ENCODE measurements at regions not wholly inside any gene's neighbourhood (a gene's known extent, or its start where the extent isn't known, plus 50 kb on each side); places are given as distances from the start of the nearest gene placed in this dataset.

DNA sequence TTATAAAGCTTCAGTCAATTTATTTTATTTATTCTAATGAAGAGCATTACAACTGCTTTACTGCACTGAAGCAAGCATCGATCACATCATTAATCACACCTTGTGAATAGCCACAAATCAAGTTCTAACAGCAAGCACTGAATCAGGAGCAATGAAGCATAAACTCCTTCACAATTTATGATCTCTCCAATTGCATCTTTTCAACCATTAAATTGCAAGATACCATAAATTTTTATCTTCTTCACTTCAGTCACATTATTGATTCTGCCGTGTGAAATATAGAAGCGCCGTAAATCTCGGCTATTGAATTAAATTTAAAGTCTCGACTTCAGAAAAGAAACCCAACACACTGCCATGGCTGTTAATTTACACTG lies 298.7 kb downstream of the CDCA7 start:
- 94 to 97% methylated on average over 6 of the region's 6 CpGs for WGBS, 2 donors

DNA sequence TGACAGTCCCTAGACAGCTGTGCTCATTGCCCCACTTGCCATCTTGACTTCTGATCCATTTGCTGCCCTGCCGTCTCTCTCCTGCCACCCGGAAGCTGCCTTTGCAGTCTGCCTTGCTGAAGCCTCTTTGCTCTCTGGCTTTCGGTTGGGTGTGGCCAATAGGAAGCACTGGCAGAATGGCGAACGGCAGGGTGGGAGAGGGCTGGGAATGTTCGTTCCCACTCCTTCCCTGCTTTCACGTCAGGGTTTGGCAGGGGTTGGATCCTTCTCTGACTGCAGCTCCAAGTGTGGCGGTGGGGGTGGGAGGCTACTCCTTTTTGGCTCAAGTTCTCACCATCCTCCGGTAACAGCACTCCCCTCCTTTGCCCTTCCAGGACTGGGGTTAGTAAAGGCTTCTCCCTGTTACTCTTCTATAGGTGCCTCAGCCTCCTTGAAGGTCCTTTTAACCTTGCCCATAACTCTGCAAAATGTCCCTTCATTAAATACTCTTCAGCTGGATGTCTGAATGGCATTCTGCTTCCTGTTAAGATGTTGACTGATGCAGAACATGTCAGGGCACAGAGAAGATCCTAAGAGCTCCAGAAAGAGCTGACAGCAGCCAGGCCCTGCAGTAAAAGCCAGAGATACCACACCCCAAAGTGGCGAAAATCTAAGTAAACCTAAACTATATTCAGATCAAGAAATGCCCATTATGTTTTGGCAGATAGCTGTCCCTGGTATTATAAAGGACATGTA lies 299.7 kb downstream of the CDCA7 start:
- DNase-seq (no peak), ATAC-seq (ENCODE audit: insufficient read depth, low FRiP score) (no peak)
- no peaks in the 10 kb centered on the region for H3K36me3 ChIP-seq (ENCODE audit: control insufficient read depth in 4 of 4, insufficient read depth in 4 of 4, low read length in 4 of 4)
- H3K27ac ChIP-seq (ENCODE audit: low read depth in 1 of 2, low read length in 1 of 2), result no peak overlapping the region
- H3K9ac ChIP-seq (ENCODE audit: insufficient read depth in 1 of 2, low read length in 2 of 2), result no peak overlapping the region
- no peak overlapping the region for H3K4me3 ChIP-seq
- peaks cover 0 to 17% (median 0%) of the 10 kb centered on the region in 3 donors for H3K27me3 ChIP-seq (ENCODE audit: control insufficient read depth in 3 of 3, insufficient read depth in 3 of 3, low read length in 2 of 3)
- H3K4me1 ChIP-seq (ENCODE audit: control insufficient read depth in 5 of 5, insufficient read depth in 5 of 5, low read length in 5 of 5), result peaks cover 0 to 9% (median 0%) of the 10 kb centered on the region in 5 donors
- TF ChIP-seq, protein P1, sequence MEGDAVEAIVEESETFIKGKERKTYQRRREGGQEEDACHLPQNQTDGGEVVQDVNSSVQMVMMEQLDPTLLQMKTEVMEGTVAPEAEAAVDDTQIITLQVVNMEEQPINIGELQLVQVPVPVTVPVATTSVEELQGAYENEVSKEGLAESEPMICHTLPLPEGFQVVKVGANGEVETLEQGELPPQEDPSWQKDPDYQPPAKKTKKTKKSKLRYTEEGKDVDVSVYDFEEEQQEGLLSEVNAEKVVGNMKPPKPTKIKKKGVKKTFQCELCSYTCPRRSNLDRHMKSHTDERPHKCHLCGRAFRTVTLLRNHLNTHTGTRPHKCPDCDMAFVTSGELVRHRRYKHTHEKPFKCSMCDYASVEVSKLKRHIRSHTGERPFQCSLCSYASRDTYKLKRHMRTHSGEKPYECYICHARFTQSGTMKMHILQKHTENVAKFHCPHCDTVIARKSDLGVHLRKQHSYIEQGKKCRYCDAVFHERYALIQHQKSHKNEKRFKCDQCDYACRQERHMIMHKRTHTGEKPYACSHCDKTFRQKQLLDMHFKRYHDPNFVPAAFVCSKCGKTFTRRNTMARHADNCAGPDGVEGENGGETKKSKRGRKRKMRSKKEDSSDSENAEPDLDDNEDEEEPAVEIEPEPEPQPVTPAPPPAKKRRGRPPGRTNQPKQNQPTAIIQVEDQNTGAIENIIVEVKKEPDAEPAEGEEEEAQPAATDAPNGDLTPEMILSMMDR (IDR thresholded peaks at IDR 0.05; ENCODE audit: control extremely low read depth, extremely low read depth), result no peak
- 63 to 65% methylated on average over 10 of the region's 10 CpGs for WGBS, 2 donors
- peaks cover 0 to 4% (median 2%) of the 10 kb centered on the region in 4 donors for H3K9me3 ChIP-seq (ENCODE audit: control insufficient read depth in 4 of 4, insufficient read depth in 3 of 4, low read length in 3 of 4)

More for the DNA sequence above, 298.7 kb downstream of the CDCA7 start:
- Histone ChIP-seq H3K9me3 (ENCODE audit: control insufficient read depth in 4 of 4, insufficient read depth in 3 of 4, low read length in 3 of 4) (peaks cover 0 to 4% (median 2%) of the 10 kb centered on the region in 4 donors), H3K4me1 (ENCODE audit: control insufficient read depth in 5 of 5, insufficient read depth in 5 of 5, low read length in 5 of 5) (peaks cover 0 to 10% (median 0%) of the 10 kb centered on the region in 5 donors), H3K27ac (ENCODE audit: low read depth in 1 of 2, low read length in 1 of 2) (no peak overlapping the region), H3K4me3 (no peak overlapping the region), H3K9ac (ENCODE audit: insufficient read depth in 1 of 2, low read length in 2 of 2) (no peak overlapping the region), H3K27me3 (ENCODE audit: control insufficient read depth in 3 of 3, insufficient read depth in 3 of 3, low read length in 2 of 3) (peaks cover 0 to 17% (median 0%) of the 10 kb centered on the region in 3 donors), H3K36me3 (ENCODE audit: control insufficient read depth in 4 of 4, insufficient read depth in 4 of 4, low read length in 4 of 4) (no peaks in the 10 kb centered on the region)
- no peak for ATAC-seq (ENCODE audit: insufficient read depth, low FRiP score)
- TF ChIP-seq, protein P1 (IDR thresholded peaks at IDR 0.05; ENCODE audit: control extremely low read depth, extremely low read depth), result no peak
- no peak for DNase-seq

DNA sequence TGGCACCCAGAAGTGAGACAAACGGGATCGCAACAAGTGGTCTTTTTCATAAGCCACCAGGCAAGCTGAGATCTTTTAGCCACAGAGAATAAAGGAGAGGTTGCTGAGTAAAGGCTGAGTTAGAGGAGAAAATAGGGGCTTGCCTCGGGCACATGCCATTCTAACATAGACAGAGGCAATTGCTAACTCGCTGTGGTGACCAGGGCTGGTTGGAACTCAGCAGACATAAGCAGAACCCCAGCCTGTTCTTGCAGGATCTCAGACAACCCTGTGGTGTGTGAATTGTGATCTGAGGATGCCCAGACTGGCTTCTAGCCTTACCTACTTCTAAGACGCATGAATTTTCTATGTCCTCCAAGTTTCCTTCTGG lies 300.2 kb downstream of the CDCA7 start:
- no peaks in the 10 kb centered on the region for H3K36me3 ChIP-seq (ENCODE audit: control insufficient read depth in 4 of 4, insufficient read depth in 4 of 4, low read length in 4 of 4)
- peaks cover 0 to 4% (median 0%) of the 10 kb centered on the region in 5 donors for H3K4me1 ChIP-seq (ENCODE audit: control insufficient read depth in 5 of 5, insufficient read depth in 5 of 5, low read length in 5 of 5)
- TF ChIP-seq, protein P1 (IDR thresholded peaks at IDR 0.05; ENCODE audit: control extremely low read depth, extremely low read depth), result no peak
- H3K9me3 ChIP-seq (ENCODE audit: control insufficient read depth in 4 of 4, insufficient read depth in 3 of 4, low read length in 3 of 4), result peaks cover 0 to 4% (median 2%) of the 10 kb centered on the region in 4 donors
- ATAC-seq (ENCODE audit: insufficient read depth, low FRiP score), result no peak
- H3K9ac ChIP-seq (ENCODE audit: insufficient read depth in 1 of 2, low read length in 2 of 2), result no peak overlapping the region
- no peak overlapping the region for H3K4me3 ChIP-seq
- no peak for DNase-seq
- no peak overlapping the region for H3K27ac ChIP-seq (ENCODE audit: low read depth in 1 of 2, low read length in 1 of 2)
- H3K27me3 ChIP-seq (ENCODE audit: control insufficient read depth in 3 of 3, insufficient read depth in 3 of 3, low read length in 2 of 3), result peaks cover 0 to 20% (median 0%) of the 10 kb centered on the region in 3 donors
- 94 to 99% methylated on average over 5 of the region's 5 CpGs for WGBS, 2 donors

Measured in lung (tissue), 11 donors.